GM12878 (cell line): ENCODE measurements at regions not wholly inside any gene's neighbourhood (a gene's known extent, or its start where the extent isn't known, plus 50 kb on each side); places are given as distances from the start of the nearest gene placed in this dataset.

Experiments
- ATAC-seq: fragments of 200-7000 bp; cut with Tn5 transposase; 3 replicates; pipeline ENCODE4 v1.9.1; 2020; ENCODE audit warnings: mild to moderate bottlenecking, moderate library complexity
- BruUV-seq: library from RNA; stranded (reverse); fragments of 400-500 nt; replicated peaks from 2 replicates; lab custom pipeline; 2021; lab: Mats Ljungman, UMichigan
- CTCF ChIA-PET: fragments of 300-600 bp; sonication (Branson Sonifier 250); formaldehyde crosslinking; extraction: SDS; loops from one replicate; lab custom pipeline; 2021; ENCODE audit warnings: inconsistent platforms; lab: Yijun Ruan, JAX
- POLR2A ChIA-PET: fragments of 350-600 bp; formaldehyde crosslinking; extraction: SDS; loops from one replicate; lab custom pipeline; 2021; ENCODE audit warnings: inconsistent platforms; lab: Charles Lee
- RAD21 ChIA-PET: fragments of 300-600 bp; sonication (Branson Sonifier 250); formaldehyde crosslinking; loops from one replicate; lab custom pipeline; 2023; ENCODE audit warnings: antibody characterized with exemption; ENCODE audit not compliant: unreplicated experiment; lab: Charles Lee
- SMC1A ChIA-PET: fragments of 300-600 bp; sonication (Branson Sonifier 250); formaldehyde crosslinking; loops from one replicate; lab custom pipeline; 2023; ENCODE audit not compliant: unreplicated experiment, uncharacterized antibody; lab: Charles Lee
- DNase-seq: peaks from one replicate; pipeline ENCODE4 v3.0.0-alpha.2; 2011; ENCODE audit warnings: low read depth, low spot score
- FAIRE-seq: peaks from 3 replicates; lab custom pipeline; 2011; peaks lifted over from hg19 to GRCh38; lab: Jason Lieb, UNC
- H2AFZ ChIP-seq: 2 replicates; pipeline ENCODE4 v1.6.0; 2011; ENCODE audit warnings: low read depth, low read length, control low read depth; ENCODE audit not compliant: control insufficient read depth
- H3K27ac ChIP-seq: 2 replicates; pipeline ENCODE4 v1.5.1; 2011; ENCODE audit warnings: control low read depth; ENCODE audit not compliant: control insufficient read depth, insufficient read depth
- H3K27me3 ChIP-seq, 2 experiments: replicated peaks in 1 of 2; 2 replicates each; pipeline versions ENCODE4 v1.6.0 to v1.6.1; 2011; ENCODE audit warnings: low read length in 1 of 2; ENCODE audit not compliant: control insufficient read depth in 2 of 2, insufficient read depth in 2 of 2
- H3K36me3 ChIP-seq, 2 experiments: 2 replicates each; pipeline ENCODE4 v1.5.1; 2011; ENCODE audit warnings: low read length in 1 of 2; ENCODE audit not compliant: control insufficient read depth in 2 of 2, insufficient read depth in 2 of 2
- H3K4me1 ChIP-seq: 2 replicates; pipeline ENCODE4 v1.6.1; 2011; ENCODE audit warnings: mild to moderate bottlenecking, low read length, moderate library complexity, mixed read lengths; ENCODE audit not compliant: control insufficient read depth, insufficient read depth
- H3K4me2 ChIP-seq: 2 replicates; pipeline ENCODE4 v1.6.0; 2011; ENCODE audit warnings: control low read depth; ENCODE audit not compliant: control insufficient read depth, insufficient read depth
- H3K4me3 ChIP-seq: fragments of 200-600 bp; sonication (generic); 2 replicates; pipeline ENCODE4 v1.5.1; 2016
- H3K79me2 ChIP-seq: 2 replicates; pipeline ENCODE4 v1.6.0; 2011; ENCODE audit warnings: low read length; ENCODE audit not compliant: control insufficient read depth, insufficient read depth
- H3K9ac ChIP-seq: 2 replicates; pipeline ENCODE4 v1.8.0; 2011; ENCODE audit warnings: low read length, control low read depth, mixed read lengths; ENCODE audit not compliant: control insufficient read depth, insufficient read depth
- H3K9me3 ChIP-seq: replicated peaks from 3 replicates; pipeline ENCODE4 v1.5.1; 2011; ENCODE audit warnings: mild to moderate bottlenecking, low read length; ENCODE audit not compliant: control insufficient read depth, insufficient read depth
- H4K20me1 ChIP-seq: 2 replicates; pipeline ENCODE4 v1.6.0; 2011; ENCODE audit not compliant: control insufficient read depth, insufficient read depth
- CHD4 ChIP-seq: fragments of 200-600 bp; sonication (generic); IDR thresholded peaks from 2 replicates; pipeline ENCODE4 v1.6.1; 2016; ENCODE audit warnings: mild to moderate bottlenecking
- KDM1A ChIP-seq: fragments of 200-600 bp; sonication (generic); IDR thresholded peaks from 2 replicates; pipeline ENCODE4 v1.6.1; 2016; ENCODE audit warnings: borderline replicate concordance
- RAD21 ChIP-seq: IDR thresholded peaks from 2 replicates; pipeline ENCODE4 v1.6.1; 2011; ENCODE audit warnings: mild to moderate bottlenecking, low read depth, low read length, moderate library complexity; ENCODE audit not compliant: insufficient read depth
- WGBS: methylation state at CpG from one replicate; pipeline ENCODE4 v1.1.6; 2016; ENCODE audit warnings: low lambda C conversion rate; ENCODE audit not compliant: insufficient replicate concordance, insufficient coverage; ENCODE audit errors: missing lambda C conversion rate; 5-methylcytosine and 5-hydroxymethylcytosine counted together
- in situ Hi-C: fragments of 300-500 bp; cut with MboI; formaldehyde crosslinking; loops from 9 replicates; pipeline ENCODE4 v1.14.3; 2018; ENCODE audit warnings: mixed read lengths
- intact Hi-C: fragments of 100-400 bp; cut with micrococcal nuclease; formaldehyde crosslinking; loops from one replicate; pipeline ENCODE4 v1.14.2; 2022; ENCODE audit not compliant: unreplicated experiment
- TF ChIP-seq, protein P1 (sequence below): fragments of 450-650 bp; formaldehyde crosslinking; IDR thresholded peaks from 2 replicates; pipeline ENCODE4 v1.4.0; 2022; ENCODE audit warnings: mild to moderate bottlenecking, moderate library complexity
- TF ChIP-seq, protein P2 (sequence below): IDR thresholded peaks from 2 replicates; pipeline ENCODE4 v1.6.1; 2011; ENCODE audit warnings: low read depth, low read length, improper control_type of control experiment, borderline replicate concordance

DNA sequence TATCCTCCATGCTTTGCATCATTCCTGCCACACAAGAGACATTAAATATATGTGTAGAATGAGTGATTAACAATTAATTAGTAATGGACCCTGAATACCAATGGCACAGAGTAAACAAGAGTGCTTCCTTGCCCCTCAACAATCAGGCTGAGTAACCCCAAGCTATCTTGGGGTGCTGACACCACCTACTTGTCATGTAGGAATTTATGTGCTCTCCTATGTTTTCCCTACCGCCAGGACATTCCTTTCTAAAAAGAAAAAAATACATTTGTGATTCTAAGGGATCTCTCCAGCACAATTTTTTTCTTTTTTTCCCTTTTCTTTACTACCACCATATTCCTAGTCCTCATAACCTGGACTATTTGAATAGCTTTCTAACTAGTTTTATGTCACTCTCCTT, 449.1 kb downstream of the MFSD1 start (continued):
- TF ChIP-seq, protein P1, sequence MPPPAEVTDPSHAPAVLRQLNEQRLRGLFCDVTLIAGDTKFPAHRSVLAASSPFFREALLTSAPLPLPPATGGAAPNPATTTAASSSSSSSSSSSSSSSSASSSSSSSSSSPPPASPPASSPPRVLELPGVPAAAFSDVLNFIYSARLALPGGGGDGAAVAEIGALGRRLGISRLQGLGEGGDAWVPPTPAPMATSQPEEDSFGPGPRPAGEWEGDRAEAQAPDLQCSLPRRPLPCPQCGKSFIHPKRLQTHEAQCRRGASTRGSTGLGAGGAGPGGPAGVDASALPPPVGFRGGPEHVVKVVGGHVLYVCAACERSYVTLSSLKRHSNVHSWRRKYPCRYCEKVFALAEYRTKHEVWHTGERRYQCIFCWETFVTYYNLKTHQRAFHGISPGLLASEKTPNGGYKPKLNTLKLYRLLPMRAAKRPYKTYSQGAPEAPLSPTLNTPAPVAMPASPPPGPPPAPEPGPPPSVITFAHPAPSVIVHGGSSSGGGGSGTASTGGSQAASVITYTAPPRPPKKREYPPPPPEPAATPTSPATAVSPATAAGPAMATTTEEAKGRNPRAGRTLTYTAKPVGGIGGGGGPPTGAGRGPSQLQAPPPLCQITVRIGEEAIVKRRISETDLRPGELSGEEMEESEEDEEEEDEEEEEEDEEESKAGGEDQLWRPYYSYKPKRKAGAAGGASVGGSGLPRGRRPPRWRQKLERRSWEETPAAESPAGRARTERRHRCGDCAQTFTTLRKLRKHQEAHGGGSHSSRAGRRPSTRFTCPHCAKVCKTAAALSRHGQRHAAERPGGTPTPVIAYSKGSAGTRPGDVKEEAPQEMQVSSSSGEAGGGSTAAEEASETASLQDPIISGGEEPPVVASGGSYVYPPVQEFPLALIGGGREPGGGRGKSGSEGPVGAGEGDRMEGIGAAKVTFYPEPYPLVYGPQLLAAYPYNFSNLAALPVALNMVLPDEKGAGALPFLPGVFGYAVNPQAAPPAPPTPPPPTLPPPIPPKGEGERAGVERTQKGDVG (CRISPR knock-in tag) = no peak
- no peak for TF ChIP-seq CHD4

DNA sequence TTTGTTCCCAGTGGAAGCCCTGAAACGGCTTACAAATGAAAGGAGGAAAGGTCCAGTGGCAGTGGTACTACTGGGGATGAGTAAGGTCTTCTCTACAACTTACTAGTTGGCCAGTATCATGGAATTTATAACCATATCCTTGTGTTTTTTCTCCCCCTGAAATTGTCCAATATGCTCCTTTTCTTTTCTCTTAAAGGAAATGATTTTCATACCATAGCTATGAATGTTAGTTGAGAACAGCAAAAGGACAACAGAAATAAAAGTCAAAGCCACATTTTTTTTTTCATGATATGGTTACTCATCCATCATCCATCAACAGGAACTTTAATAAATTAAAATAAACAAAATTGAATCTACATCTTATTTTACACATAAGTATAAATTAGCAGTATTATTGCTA, 450.4 kb downstream of the MFSD1 start:
- no peaks in the 10 kb centered on the region for H4K20me1 ChIP-seq
- H3K36me3 ChIP-seq = no peaks in the 10 kb centered on the region
- no peak overlapping the region for H2AFZ ChIP-seq
- POLR2A ChIA-PET = no interaction called here
- no peak for TF ChIP-seq KDM1A
- TF ChIP-seq, protein P2, sequence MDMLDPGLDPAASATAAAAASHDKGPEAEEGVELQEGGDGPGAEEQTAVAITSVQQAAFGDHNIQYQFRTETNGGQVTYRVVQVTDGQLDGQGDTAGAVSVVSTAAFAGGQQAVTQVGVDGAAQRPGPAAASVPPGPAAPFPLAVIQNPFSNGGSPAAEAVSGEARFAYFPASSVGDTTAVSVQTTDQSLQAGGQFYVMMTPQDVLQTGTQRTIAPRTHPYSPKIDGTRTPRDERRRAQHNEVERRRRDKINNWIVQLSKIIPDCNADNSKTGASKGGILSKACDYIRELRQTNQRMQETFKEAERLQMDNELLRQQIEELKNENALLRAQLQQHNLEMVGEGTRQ = no peak
- no peak for TF ChIP-seq RAD21
- in situ Hi-C loops (no loop called here), intact Hi-C loops (loop anchor here (2.0 kb wide), 1 partner anchor 121 kb away; no protein-coding TSS in a partner anchor)
- H3K9me3 ChIP-seq = no peaks in the 10 kb centered on the region; the same call in 2 of the 3 replicates
- no peak overlapping the region for H3K9ac ChIP-seq
- RAD21 ChIA-PET = interaction anchor here (2.0 kb wide), 1 partner anchor 406 kb away, joined by 10 read pairs; no protein-coding TSS in a partner anchor
- no peaks in the 10 kb centered on the region for H3K79me2 ChIP-seq
- no peaks in the 10 kb centered on the region for H3K27me3 ChIP-seq
- FAIRE-seq (no peak), DNase-seq (no peak), ATAC-seq (no peak)
- no TSS peak for BruUV-seq
- 0% methylated on average over 1 of the region's 1 CpG for WGBS
- SMC1A ChIA-PET = interaction anchor here (0.7 to 1.7 kb wide), 3 partner anchors 16 to 86 kb away, joined by 3 to 4 read pairs (median 4); no protein-coding TSS in a partner anchor
- no peak overlapping the region for H3K4me2 ChIP-seq
- H3K4me3 ChIP-seq = no peak overlapping the region
- no peak overlapping the region for H3K27ac ChIP-seq
- H3K4me1 ChIP-seq = no peaks in the 10 kb centered on the region
- CTCF ChIA-PET = interaction anchor here (0.9 to 4.3 kb wide), 5 partner anchors 8 to 418 kb away, joined by 3 to 29 read pairs (median 6); no protein-coding TSS in a partner anchor
